Kidney epithelial cell (primary cell): ENCODE measurements at regions not wholly inside any gene's neighbourhood (a gene's known extent, or its start where the extent isn't known, plus 50 kb on each side); places are given as distances from the start of the nearest gene placed in this dataset.

Experiments used
- DNase-seq: peaks from one replicate; pipeline ENCODE4 v3.0.0-alpha.2; 2010; ENCODE audit warnings: low read depth
- H3K27me3 ChIP-seq: 2 replicates; pipeline ENCODE4 v1.6.0; 2011; ENCODE audit warnings: low read length; ENCODE audit not compliant: control insufficient read depth, insufficient read depth
- H3K36me3 ChIP-seq: 2 replicates; pipeline ENCODE4 v1.5.1; 2011; ENCODE audit warnings: low read length; ENCODE audit not compliant: control insufficient read depth, insufficient read depth
- H3K4me3 ChIP-seq: 2 replicates; pipeline ENCODE4 v1.5.1; 2011; ENCODE audit warnings: low read depth, mild to moderate bottlenecking, control low read depth, low read length
- CTCF ChIP-seq: IDR thresholded peaks from 2 replicates; pipeline ENCODE4 v1.5.1; 2011; ENCODE audit warnings: mild to moderate bottlenecking, moderate library complexity, low read length, control low read depth, inconsistent platforms; ENCODE audit not compliant: insufficient read depth, poor library complexity, severe bottlenecking

DNA sequence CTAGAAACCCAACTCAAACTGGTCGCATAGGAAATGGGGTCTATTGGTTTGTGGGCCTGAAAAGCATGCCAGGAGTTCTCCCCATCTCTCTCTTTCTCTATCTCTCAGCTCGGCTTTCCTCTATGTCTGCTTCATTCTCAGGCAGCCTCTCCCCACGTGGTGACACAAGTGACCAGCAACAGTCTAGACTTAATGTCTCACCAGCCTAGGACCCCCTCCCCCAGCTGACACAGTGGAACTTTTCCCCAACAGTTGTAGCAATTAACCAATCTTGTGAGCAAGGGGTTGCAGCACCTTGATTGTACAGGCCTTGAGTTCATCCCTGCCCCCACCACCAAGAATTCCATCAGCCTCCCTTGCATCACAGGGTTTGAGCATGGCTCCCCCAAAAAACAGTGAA lies 159.8 kb upstream of the KIT start:
- DNase-seq = no peak
- TF ChIP-seq CTCF = no peak

DNA sequence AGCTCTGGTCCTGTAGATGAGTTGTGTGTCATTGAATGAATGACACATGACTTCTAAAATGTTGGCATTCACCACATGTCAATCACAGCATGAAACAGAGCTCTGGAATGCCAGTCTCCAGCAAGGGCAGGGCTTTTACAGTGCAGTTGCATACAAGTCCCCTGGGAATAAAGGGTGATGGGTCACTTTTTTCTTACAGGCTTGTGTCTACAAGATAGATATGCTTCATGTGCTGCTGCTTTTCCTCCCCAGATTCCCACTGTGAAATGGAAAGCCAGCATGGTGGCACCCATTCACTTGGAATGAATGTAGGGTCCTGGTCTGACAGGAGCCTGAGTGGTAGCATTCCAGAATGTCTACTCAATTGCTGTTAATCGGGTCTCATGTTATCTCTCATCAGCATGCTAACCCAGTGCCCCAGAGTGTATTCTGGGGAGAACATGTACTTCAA lies 159.1 kb upstream of the KIT start:
- Histone ChIP-seq H3K27me3 (no peaks in the 10 kb centered on the region), H3K4me3 (no peak overlapping the region), H3K36me3 (no peaks in the 10 kb centered on the region)
- TF ChIP-seq CTCF = no peak
- DNase-seq = peak; percentile 80

More for the DNA sequence above, 159.8 kb upstream of the KIT start:
- H3K36me3 ChIP-seq = no peaks in the 10 kb centered on the region
- no peaks in the 10 kb centered on the region for H3K27me3 ChIP-seq
- H3K4me3 ChIP-seq = no peak overlapping the region

DNA sequence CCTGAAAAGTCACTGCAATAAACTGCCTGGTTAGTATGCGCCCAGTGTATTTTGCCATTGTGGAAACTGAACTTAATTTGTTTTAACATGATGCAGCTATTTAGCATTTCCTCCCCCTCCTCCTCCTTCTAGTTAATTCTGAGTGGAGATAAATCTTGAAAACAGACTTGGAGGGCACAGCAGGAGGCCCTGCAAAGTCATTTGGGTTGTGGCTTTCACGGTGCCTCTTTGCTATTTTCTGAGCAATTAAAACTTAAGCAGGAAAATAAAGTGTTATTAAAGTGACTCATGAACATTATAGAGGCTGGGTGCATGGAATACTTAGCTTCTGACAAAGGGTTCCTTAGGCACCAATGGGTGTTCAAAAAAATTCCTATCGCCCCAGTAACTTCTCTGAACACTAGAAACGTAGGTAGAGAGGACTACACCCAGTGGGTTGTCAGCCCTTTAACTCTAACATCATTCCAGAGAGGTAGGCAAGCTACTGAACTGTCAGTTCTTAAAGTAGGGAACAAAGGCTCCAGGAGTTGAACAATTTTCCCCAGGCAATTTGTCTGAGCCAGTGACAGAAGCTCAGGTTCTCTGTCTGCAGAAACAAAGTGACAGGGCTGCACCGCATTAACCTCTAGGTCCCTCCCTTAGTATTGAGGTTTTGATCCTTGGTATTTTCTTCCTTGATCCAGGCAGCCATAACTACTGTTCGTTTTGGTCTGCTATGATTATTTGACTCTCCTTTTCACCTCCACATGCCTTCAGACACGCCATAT lies 158.3 kb upstream of the KIT start:
- no peak for TF ChIP-seq CTCF
- H3K27me3 ChIP-seq = no peaks in the 10 kb centered on the region

DNA sequence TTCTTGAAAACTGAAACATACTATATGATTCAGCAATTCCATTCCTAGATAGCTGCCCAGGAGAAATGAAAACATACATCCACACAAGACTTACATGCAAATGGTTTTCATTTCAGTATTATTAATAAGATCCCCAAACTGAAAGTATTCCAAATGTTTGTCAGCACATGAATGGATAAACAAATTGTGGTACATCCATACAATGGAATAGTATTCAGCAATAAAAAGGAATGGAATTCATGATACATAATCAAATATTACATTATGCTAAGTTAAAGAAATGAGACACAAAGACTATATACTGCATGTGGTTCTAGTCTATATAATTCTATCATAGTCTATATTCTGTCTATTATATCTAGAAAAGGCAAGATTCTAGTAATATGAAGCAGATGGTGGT lies 152.4 kb upstream of the KIT start:
- no peak for DNase-seq
- Histone ChIP-seq H3K4me3 (no peak overlapping the region), H3K27me3 (no peaks in the 10 kb centered on the region), H3K36me3 (no peaks in the 10 kb centered on the region)
- no peak for TF ChIP-seq CTCF

More for the DNA sequence above, 158.3 kb upstream of the KIT start:
- H3K4me3 ChIP-seq = no peak overlapping the region
- H3K36me3 ChIP-seq = no peaks in the 10 kb centered on the region
- DNase-seq = no peak

DNA sequence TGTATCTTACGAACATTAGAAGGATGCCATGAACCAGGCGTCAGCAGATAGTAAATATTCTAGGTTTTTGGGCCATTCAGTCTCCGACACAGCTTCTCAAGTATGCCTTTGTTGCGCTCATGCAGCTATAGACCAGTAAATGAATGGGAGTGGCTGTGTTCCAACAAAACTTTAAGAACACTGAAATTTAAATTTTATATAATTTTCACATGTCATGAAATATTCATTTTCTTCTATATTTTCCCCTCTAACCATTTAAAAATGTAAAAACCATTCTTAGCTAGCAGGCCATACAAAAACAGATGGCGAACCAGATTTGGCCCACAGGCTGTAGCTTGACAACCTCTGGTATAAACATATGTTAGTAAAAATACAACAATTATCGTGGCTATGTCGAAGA lies 151.8 kb upstream of the KIT start:
- TF ChIP-seq CTCF = no peak
- DNase-seq = no peak
- Histone ChIP-seq H3K4me3 (no peak overlapping the region), H3K27me3 (no peaks in the 10 kb centered on the region), H3K36me3 (no peaks in the 10 kb centered on the region)

GRCh38 chr4:54509057-54509456 lies 148.7 kb upstream of the KIT start:
- DNase-seq = no peak
- Histone ChIP-seq H3K27me3 (no peaks in the 10 kb centered on the region), H3K4me3 (no peak overlapping the region), H3K36me3 (no peaks in the 10 kb centered on the region)
- TF ChIP-seq CTCF = no peak
